Adrenal gland (tissue), 5 donors: ENCODE measurements at regions not wholly inside any gene's neighbourhood (a gene's known extent, or its start where the extent isn't known, plus 50 kb on each side); places are given as distances from the start of the nearest gene placed in this dataset.

Experiments used
- CTCF ChIP-seq, 6 experiments: fragments of 450-650 bp in 4 of 6; fragments of 200-600 bp in 2 of 6; sonication (generic) in 1 of 6; IDR thresholded peaks; 1 replicate in 5 of 6; 2 replicates in 1 of 6; pipeline versions ENCODE4 v1.5.1 to v1.8.0; 2016 to 2021; ENCODE audit warnings: antibody characterized with exemption in 6 of 6, mild to moderate bottlenecking in 2 of 6, moderate library complexity in 1 of 6
- POLR2A ChIP-seq, 2 donors: fragments of 450-650 bp; IDR thresholded peaks; one replicate each; pipeline ENCODE4 v1.6.1; 2017; ENCODE audit warnings: antibody characterized with exemption in 2 of 2, mild to moderate bottlenecking in 2 of 2, moderate library complexity in 1 of 2
- donor health status: DM: no; HTN: no; CAD: no.

DNA sequence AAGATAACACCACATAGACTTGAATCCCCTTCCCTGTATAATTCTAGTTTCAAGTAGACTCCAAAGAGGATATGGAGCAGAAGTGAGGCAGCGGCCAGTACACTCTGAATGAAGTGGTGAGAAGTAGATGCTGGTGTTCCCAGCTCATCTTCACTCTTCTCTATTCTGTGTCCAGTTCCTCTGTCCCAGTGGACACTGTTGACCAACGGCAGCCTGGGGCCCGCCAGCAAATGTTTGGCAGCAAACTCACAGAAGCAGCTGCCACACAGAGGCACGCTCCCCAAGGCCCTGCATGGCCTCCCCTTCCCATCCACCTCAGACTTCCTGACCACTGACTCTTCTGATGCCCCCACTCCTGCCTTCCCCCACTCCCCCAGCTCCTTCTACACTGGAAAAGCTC is 358.9 kb upstream of the ID4 start:
- TF ChIP-seq POLR2A (IDR thresholded peaks at IDR 0.05) (no peak), CTCF (IDR thresholded peaks at IDR 0.05) (no peak)
